GM12878 (cell line): ENCODE measurements at regions not wholly inside any gene's neighbourhood (a gene's known extent, or its start where the extent isn't known, plus 50 kb on each side); places are given as distances from the start of the nearest gene placed in this dataset.

ENCODE experiments used
- ZBED1 ChIP-seq: IDR thresholded peaks from 2 replicates; pipeline ENCODE4 v1.6.1; 2016; ENCODE audit warnings: borderline replicate concordance
- TF ChIP-seq, protein P1 (sequence below), 3 experiments: IDR thresholded peaks in 2 of 3; conservative IDR thresholded peaks in 1 of 3; 2 replicates each; pipeline ENCODE4 v1.5.1; 2011; ENCODE audit warnings: low read depth in 3 of 3, low read length in 3 of 3, mild to moderate bottlenecking in 3 of 3, control low read depth in 2 of 3, moderate library complexity in 2 of 3, inconsistent platforms in 1 of 3, mixed read lengths in 1 of 3; ENCODE audit not compliant: control insufficient read depth in 2 of 3, insufficient read depth in 1 of 3; ENCODE audit errors: extremely low read depth in 1 of 3
- TF ChIP-seq, protein P2 (sequence below): fragments of 450-650 bp; IDR thresholded peaks from 2 replicates; pipeline ENCODE4 v1.6.1; 2014; ENCODE audit warnings: mild to moderate bottlenecking

DNA sequence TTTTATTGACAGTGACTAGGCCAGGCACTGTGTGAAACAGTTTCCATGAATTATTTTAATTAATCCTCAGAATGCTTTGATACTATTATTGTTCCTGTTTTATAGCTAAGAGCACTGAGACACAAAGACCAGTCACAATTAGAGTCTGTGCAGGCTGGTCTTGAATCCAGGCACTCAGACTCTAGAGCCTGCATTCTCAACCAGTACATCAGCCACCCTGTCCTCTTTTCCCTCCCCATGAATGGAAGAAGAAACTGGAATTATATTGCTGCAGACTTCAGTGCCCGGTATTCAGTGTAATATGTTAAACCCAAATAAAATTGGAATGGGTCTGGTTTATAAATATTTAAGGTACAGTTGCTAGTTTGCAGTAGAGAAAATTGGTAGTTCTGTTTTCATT, 303.0 kb upstream of the RGS6 start:
- TF ChIP-seq, protein P1, sequence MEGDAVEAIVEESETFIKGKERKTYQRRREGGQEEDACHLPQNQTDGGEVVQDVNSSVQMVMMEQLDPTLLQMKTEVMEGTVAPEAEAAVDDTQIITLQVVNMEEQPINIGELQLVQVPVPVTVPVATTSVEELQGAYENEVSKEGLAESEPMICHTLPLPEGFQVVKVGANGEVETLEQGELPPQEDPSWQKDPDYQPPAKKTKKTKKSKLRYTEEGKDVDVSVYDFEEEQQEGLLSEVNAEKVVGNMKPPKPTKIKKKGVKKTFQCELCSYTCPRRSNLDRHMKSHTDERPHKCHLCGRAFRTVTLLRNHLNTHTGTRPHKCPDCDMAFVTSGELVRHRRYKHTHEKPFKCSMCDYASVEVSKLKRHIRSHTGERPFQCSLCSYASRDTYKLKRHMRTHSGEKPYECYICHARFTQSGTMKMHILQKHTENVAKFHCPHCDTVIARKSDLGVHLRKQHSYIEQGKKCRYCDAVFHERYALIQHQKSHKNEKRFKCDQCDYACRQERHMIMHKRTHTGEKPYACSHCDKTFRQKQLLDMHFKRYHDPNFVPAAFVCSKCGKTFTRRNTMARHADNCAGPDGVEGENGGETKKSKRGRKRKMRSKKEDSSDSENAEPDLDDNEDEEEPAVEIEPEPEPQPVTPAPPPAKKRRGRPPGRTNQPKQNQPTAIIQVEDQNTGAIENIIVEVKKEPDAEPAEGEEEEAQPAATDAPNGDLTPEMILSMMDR (IDR thresholded peaks at IDR 0.05 in 2 of 3, conservative IDR thresholded peaks at IDR 0.05 in 1 of 3; ENCODE audit: control insufficient read depth in 2 of 3, extremely low read depth in 1 of 3, insufficient read depth in 1 of 3, low read depth in 3 of 3, low read length in 3 of 3): no peak
- TF ChIP-seq, protein P2, sequence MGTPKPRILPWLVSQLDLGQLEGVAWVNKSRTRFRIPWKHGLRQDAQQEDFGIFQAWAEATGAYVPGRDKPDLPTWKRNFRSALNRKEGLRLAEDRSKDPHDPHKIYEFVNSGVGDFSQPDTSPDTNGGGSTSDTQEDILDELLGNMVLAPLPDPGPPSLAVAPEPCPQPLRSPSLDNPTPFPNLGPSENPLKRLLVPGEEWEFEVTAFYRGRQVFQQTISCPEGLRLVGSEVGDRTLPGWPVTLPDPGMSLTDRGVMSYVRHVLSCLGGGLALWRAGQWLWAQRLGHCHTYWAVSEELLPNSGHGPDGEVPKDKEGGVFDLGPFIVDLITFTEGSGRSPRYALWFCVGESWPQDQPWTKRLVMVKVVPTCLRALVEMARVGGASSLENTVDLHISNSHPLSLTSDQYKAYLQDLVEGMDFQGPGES: no peak
- no peak for TF ChIP-seq ZBED1
